ENCODE measurements at regions not wholly inside any gene's neighbourhood (a gene's known extent, or its start where the extent isn't known, plus 50 kb on each side); places are given as distances from the start of the nearest gene placed in this dataset.

DNA sequence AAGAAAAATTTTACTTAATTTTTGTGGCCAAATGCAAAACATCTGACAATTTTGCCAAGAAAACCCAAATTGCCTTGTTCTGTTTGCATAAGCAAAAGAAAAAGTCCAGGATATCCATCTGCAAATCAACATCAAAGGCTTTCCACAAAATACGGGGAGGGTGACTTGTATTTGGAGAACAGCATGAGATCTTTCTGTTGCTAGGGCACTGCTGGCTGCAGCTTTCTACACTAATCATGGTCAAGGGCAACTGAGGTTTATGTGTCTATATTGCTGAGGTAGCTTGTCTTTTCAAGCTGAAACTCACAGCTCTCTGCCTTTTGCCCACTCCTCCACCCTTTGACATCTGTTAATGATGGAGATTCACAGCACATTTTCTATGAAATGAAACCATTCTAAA lies 389.1 kb downstream of the NKX6-1 start:
- TF ChIP-seq NFXL1 (IDR thresholded peaks at IDR 0.05; ENCODE audit: borderline replicate concordance) (no peak), CEBPB (IDR thresholded peaks at IDR 0.05; ENCODE audit: borderline replicate concordance in 1 of 2, low read depth in 2 of 2, low read length in 2 of 2) (no peak), EP300 (IDR thresholded peaks at IDR 0.05; ENCODE audit: borderline replicate concordance in 1 of 2, control insufficient read depth in 1 of 2, low read depth in 2 of 2, low read length in 2 of 2) (no peak), CTCF (IDR thresholded peaks at IDR 0.05 in 2 of 3, conservative IDR thresholded peaks at IDR 0.05 in 1 of 3; ENCODE audit: control insufficient read depth in 2 of 3, extremely low read depth in 1 of 3, insufficient read depth in 1 of 3, low read depth in 3 of 3, low read length in 3 of 3) (no peak), POLR2AphosphoS2 (IDR thresholded peaks at IDR 0.05; ENCODE audit: low read depth, low read length) (no peak), NR2C2 (IDR thresholded peaks at IDR 0.05; ENCODE audit: borderline replicate concordance, control insufficient read depth, insufficient read length, low read depth) (no peak), ZNF384 (IDR thresholded peaks at IDR 0.05; ENCODE audit: borderline replicate concordance, low read depth, low read length) (no peak), CBX5 (IDR thresholded peaks at IDR 0.05; ENCODE audit: low read depth) (no peak), RB1 (IDR thresholded peaks at IDR 0.05; ENCODE audit: borderline replicate concordance) (no peak), POLR2A (IDR thresholded peaks at IDR 0.05; ENCODE audit: low read depth, low read length) (no peak)
- TF ChIP-seq, protein P1, sequence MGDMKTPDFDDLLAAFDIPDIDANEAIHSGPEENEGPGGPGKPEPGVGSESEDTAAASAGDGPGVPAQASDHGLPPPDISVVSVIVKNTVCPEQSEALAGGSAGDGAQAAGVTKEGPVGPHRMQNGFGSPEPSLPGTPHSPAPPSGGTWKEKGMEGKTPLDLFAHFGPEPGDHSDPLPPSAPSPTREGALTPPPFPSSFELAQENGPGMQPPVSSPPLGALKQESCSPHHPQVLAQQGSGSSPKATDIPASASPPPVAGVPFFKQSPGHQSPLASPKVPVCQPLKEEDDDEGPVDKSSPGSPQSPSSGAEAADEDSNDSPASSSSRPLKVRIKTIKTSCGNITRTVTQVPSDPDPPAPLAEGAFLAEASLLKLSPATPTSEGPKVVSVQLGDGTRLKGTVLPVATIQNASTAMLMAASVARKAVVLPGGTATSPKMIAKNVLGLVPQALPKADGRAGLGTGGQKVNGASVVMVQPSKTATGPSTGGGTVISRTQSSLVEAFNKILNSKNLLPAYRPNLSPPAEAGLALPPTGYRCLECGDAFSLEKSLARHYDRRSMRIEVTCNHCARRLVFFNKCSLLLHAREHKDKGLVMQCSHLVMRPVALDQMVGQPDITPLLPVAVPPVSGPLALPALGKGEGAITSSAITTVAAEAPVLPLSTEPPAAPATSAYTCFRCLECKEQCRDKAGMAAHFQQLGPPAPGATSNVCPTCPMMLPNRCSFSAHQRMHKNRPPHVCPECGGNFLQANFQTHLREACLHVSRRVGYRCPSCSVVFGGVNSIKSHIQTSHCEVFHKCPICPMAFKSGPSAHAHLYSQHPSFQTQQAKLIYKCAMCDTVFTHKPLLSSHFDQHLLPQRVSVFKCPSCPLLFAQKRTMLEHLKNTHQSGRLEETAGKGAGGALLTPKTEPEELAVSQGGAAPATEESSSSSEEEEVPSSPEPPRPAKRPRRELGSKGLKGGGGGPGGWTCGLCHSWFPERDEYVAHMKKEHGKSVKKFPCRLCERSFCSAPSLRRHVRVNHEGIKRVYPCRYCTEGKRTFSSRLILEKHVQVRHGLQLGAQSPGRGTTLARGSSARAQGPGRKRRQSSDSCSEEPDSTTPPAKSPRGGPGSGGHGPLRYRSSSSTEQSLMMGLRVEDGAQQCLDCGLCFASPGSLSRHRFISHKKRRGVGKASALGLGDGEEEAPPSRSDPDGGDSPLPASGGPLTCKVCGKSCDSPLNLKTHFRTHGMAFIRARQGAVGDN (IDR thresholded peaks at IDR 0.05), result no peak
